IPS-18c (cell line): ENCODE measurements at regions not wholly inside any gene's neighbourhood (a gene's known extent, or its start where the extent isn't known, plus 50 kb on each side); places are given as distances from the start of the nearest gene placed in this dataset.
"Not testable (repeated sequence)": the region's sequence is repeated elsewhere in the genome, so short reads cannot be mapped to it uniquely, and the experiment has no call there.

Source experiments
- H3K4me3 ChIP-seq: 2 replicates; pipeline ENCODE4 v1.7.0; 2013; ENCODE audit warnings: low read depth, mild to moderate bottlenecking, low read length, moderate library complexity; ENCODE audit not compliant: insufficient read depth
- H3K9me3 ChIP-seq: one replicate; pipeline ENCODE4 v1.6.1; 2013; ENCODE audit warnings: mild to moderate bottlenecking, low read length, moderate library complexity; ENCODE audit not compliant: control insufficient read depth, insufficient read depth

- no peaks in the 10 kb centered on the region for H3K9me3 ChIP-seq
- no peak overlapping the region for H3K4me3 ChIP-seq
Measured at GRCh38 chr6:113697632-113698410, 159.3 kb upstream of the MARCKS start.

- H3K4me3 ChIP-seq: no peak overlapping the region
- no peaks in the 10 kb centered on the region for H3K9me3 ChIP-seq
Measured at GRCh38 chr6:113699239-113699638, 157.9 kb upstream of the MARCKS start.

- Histone ChIP-seq H3K4me3 (no peak overlapping the region), H3K9me3 (no peaks in the 10 kb centered on the region)
Measured at GRCh38 chr6:113701552-113702254, 155.4 kb upstream of the MARCKS start.

GRCh38 chr6:113707194-113707593, 150.0 kb upstream of the MARCKS start:
- H3K4me3 ChIP-seq: no peak overlapping the region
- no peaks in the 10 kb centered on the region for H3K9me3 ChIP-seq

- Histone ChIP-seq H3K9me3 (no peaks in the 10 kb centered on the region), H3K4me3 (no peak overlapping the region)
Measured at GRCh38 chr6:113709936-113710509, 147.1 kb upstream of the MARCKS start.

GRCh38 chr6:113713665-113714064, 143.5 kb upstream of the MARCKS start:
- H3K4me3 ChIP-seq: no peak overlapping the region
- H3K9me3 ChIP-seq: no peaks in the 10 kb centered on the region

- Histone ChIP-seq H3K9me3 (no peaks in the 10 kb centered on the region), H3K4me3 (no peak overlapping the region; the same call in 1 of the 2 replicates)
Measured at GRCh38 chr6:113718588-113718987, 138.6 kb upstream of the MARCKS start.

GRCh38 chr6:113719064-113719463, 138.1 kb upstream of the MARCKS start:
- no peaks in the 10 kb centered on the region for H3K9me3 ChIP-seq
- no peak overlapping the region for H3K4me3 ChIP-seq

- no peaks in the 10 kb centered on the region for H3K9me3 ChIP-seq
- H3K4me3 ChIP-seq: no peak overlapping the region
Measured at GRCh38 chr6:113719545-113719944, 137.6 kb upstream of the MARCKS start.

- Histone ChIP-seq H3K9me3 (no peaks in the 10 kb centered on the region), H3K4me3 (no peak overlapping the region)
Measured at GRCh38 chr6:113723182-113723581, 134.0 kb upstream of the MARCKS start.

- H3K4me3 ChIP-seq, H3K9me3 ChIP-seq: not testable (repeated sequence)
Measured at GRCh38 chr6:113724927-113725326, 132.2 kb upstream of the MARCKS start.

GRCh38 chr6:113731541-113731940, 125.6 kb upstream of the MARCKS start:
- H3K4me3 ChIP-seq: no peak overlapping the region
- H3K9me3 ChIP-seq: no peaks in the 10 kb centered on the region

GRCh38 chr6:113732384-113732966, 124.7 kb upstream of the MARCKS start:
- Histone ChIP-seq H3K9me3 (no peaks in the 10 kb centered on the region), H3K4me3 (no peak overlapping the region)

- no peak overlapping the region for H3K4me3 ChIP-seq
- H3K9me3 ChIP-seq: no peaks in the 10 kb centered on the region
Measured at GRCh38 chr6:113733381-113733780, 123.8 kb upstream of the MARCKS start.

GRCh38 chr6:113734982-113735381, 122.2 kb upstream of the MARCKS start:
- H3K4me3 ChIP-seq: no peak overlapping the region
- no peaks in the 10 kb centered on the region for H3K9me3 ChIP-seq

GRCh38 chr6:113735491-113735890, 121.7 kb upstream of the MARCKS start:
- Histone ChIP-seq H3K9me3 (no peaks in the 10 kb centered on the region), H3K4me3 (no peak overlapping the region)

GRCh38 chr6:113736978-113737377, 120.2 kb upstream of the MARCKS start:
- Histone ChIP-seq H3K9me3 (no peaks in the 10 kb centered on the region), H3K4me3 (no peak overlapping the region)
